Endothelial cell of umbilical vein (primary cell): ENCODE measurements at regions not wholly inside any gene's neighbourhood (a gene's known extent, or its start where the extent isn't known, plus 50 kb on each side); places are given as distances from the start of the nearest gene placed in this dataset.

Experiments
- EZH2 ChIP-seq: IDR thresholded peaks from 2 replicates; pipeline ENCODE4 v1.6.1; 2012; ENCODE audit warnings: borderline replicate concordance, low read depth, mild to moderate bottlenecking, moderate library complexity, low read length, inconsistent platforms; ENCODE audit not compliant: severe bottlenecking
- FOS ChIP-seq: IDR thresholded peaks from 2 replicates; pipeline ENCODE4 v1.6.1; 2011; ENCODE audit warnings: mild to moderate bottlenecking, low read length, moderate library complexity, borderline replicate concordance; ENCODE audit not compliant: insufficient read depth
- GATA2 ChIP-seq: IDR thresholded peaks from 2 replicates; pipeline ENCODE4 v1.7.0; 2011; ENCODE audit warnings: low read depth, mild to moderate bottlenecking, moderate library complexity, mixed read lengths, low read length; ENCODE audit not compliant: insufficient read length, insufficient read depth
- JUN ChIP-seq: IDR thresholded peaks from 2 replicates; pipeline ENCODE4 v1.6.1; 2011; ENCODE audit warnings: borderline replicate concordance, low read depth; ENCODE audit not compliant: insufficient read length, insufficient read depth
- MYC ChIP-seq: IDR thresholded peaks from one replicate; pipeline ENCODE4 v1.6.1; 2011; ENCODE audit warnings: mild to moderate bottlenecking, low read depth, low read length
- POLR2A ChIP-seq: IDR thresholded peaks from 2 replicates; pipeline ENCODE4 v1.6.1; 2012; ENCODE audit warnings: low read depth, mild to moderate bottlenecking, control low read depth, low read length
- POLR2AphosphoS5 ChIP-seq: IDR thresholded peaks from 2 replicates; pipeline ENCODE4 v1.6.1; 2012; ENCODE audit warnings: low read depth, mild to moderate bottlenecking, control low read depth, low read length, moderate library complexity; ENCODE audit not compliant: insufficient read depth
- TF ChIP-seq, protein P1 (sequence below), 2 donors: IDR thresholded peaks; 1 replicate in 1 of 2; 2 replicates in 1 of 2; pipeline ENCODE4 v1.5.1; 2011; ENCODE audit warnings: low read length in 2 of 2, mild to moderate bottlenecking in 2 of 2, moderate library complexity in 2 of 2, control low read depth in 1 of 2, inconsistent platforms in 1 of 2, low read depth in 1 of 2; ENCODE audit not compliant: insufficient read depth in 1 of 2; ENCODE audit errors: extremely low read depth in 1 of 2
- TF ChIP-seq, protein P2 (sequence below): IDR thresholded peaks from 2 replicates; pipeline ENCODE4 v1.6.1; 2011; ENCODE audit not compliant: insufficient read depth, insufficient read length

DNA sequence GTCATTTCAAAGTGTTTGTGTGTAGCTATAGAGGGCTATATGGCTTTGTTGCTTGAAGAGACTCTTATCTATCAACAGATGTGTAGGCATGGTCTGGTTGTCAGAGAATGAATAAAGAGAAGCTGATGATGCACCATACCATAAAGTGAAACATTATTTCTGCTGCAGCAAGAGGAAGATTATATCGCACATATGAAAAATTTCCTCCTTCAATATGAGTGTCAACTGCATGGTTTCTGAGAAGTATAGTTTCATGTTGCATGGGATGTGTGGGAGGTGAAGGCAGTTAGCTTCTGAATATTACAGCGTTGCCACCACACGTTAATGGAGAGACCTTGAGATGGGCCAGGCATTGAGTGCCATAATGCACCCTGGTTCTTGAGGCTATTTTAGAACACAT is 217.9 kb downstream of the SATB1 start:
- TF ChIP-seq, protein P1, sequence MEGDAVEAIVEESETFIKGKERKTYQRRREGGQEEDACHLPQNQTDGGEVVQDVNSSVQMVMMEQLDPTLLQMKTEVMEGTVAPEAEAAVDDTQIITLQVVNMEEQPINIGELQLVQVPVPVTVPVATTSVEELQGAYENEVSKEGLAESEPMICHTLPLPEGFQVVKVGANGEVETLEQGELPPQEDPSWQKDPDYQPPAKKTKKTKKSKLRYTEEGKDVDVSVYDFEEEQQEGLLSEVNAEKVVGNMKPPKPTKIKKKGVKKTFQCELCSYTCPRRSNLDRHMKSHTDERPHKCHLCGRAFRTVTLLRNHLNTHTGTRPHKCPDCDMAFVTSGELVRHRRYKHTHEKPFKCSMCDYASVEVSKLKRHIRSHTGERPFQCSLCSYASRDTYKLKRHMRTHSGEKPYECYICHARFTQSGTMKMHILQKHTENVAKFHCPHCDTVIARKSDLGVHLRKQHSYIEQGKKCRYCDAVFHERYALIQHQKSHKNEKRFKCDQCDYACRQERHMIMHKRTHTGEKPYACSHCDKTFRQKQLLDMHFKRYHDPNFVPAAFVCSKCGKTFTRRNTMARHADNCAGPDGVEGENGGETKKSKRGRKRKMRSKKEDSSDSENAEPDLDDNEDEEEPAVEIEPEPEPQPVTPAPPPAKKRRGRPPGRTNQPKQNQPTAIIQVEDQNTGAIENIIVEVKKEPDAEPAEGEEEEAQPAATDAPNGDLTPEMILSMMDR (IDR thresholded peaks at IDR 0.05; ENCODE audit: extremely low read depth in 1 of 2, insufficient read depth in 1 of 2, low read depth in 1 of 2, low read length in 2 of 2), result no peak
- TF ChIP-seq, protein P2, sequence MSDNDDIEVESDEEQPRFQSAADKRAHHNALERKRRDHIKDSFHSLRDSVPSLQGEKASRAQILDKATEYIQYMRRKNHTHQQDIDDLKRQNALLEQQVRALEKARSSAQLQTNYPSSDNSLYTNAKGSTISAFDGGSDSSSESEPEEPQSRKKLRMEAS, result no peak
- TF ChIP-seq MYC (no peak), POLR2A (no peak), EZH2 (no peak), POLR2AphosphoS5 (no peak), JUN (no peak), FOS (no peak), GATA2 (no peak)
